HL-60 (cell line): ENCODE measurements at regions not wholly inside any gene's neighbourhood (a gene's known extent, or its start where the extent isn't known, plus 50 kb on each side); places are given as distances from the start of the nearest gene placed in this dataset.

Experiments
- DNase-seq, 2 experiments: peaks; one replicate each; pipeline ENCODE4 v3.0.0-alpha.2; 2010 to 2020; ENCODE audit warnings: low read depth in 1 of 2, low spot score in 1 of 2
- H3K27ac ChIP-seq: fragments of 250-450 bp; sonication (Bioruptor Pico); replicated peaks from 2 replicates; pipeline ENCODE4 v1.5.1; 2020; ENCODE audit warnings: mild to moderate bottlenecking, moderate library complexity
- H3K27me3 ChIP-seq: fragments of 250-450 bp; sonication (Bioruptor Pico); 2 replicates; pipeline ENCODE4 v1.5.1; 2021; ENCODE audit warnings: mild to moderate bottlenecking, moderate library complexity; ENCODE audit not compliant: insufficient read depth, poor library complexity, severe bottlenecking
- H3K4me3 ChIP-seq: replicated peaks from 2 replicates; pipeline ENCODE4 v1.5.1; 2011; ENCODE audit warnings: mild to moderate bottlenecking, control low read depth, low read length; ENCODE audit not compliant: insufficient read depth
- CTCF ChIP-seq: IDR thresholded peaks from one replicate; pipeline ENCODE4 v1.5.1; 2011; ENCODE audit warnings: low read length, control low read depth, inconsistent platforms; ENCODE audit not compliant: insufficient read depth
- GABPA ChIP-seq: IDR thresholded peaks from 2 replicates; pipeline ENCODE4 v1.6.1; 2012; ENCODE audit warnings: low read depth
- POLR2AphosphoS5 ChIP-seq: IDR thresholded peaks from 2 replicates; pipeline ENCODE4 v1.6.1; 2012; ENCODE audit warnings: low read depth
- REST ChIP-seq: IDR thresholded peaks from 2 replicates; pipeline ENCODE4 v1.6.1; 2012; ENCODE audit warnings: low read depth; ENCODE audit not compliant: insufficient replicate concordance
- SPI1 ChIP-seq: IDR thresholded peaks from 2 replicates; pipeline ENCODE4 v1.6.1; 2012; ENCODE audit warnings: low read depth, mild to moderate bottlenecking, borderline replicate concordance

- no peak overlapping the region for H3K4me3 ChIP-seq
- no peak overlapping the region for H3K27ac ChIP-seq
- H3K27me3 ChIP-seq: no peaks in the 10 kb centered on the region
- TF ChIP-seq CTCF: no peak
- no peak for TF ChIP-seq GABPA
- TF ChIP-seq SPI1: no peak
- TF ChIP-seq POLR2AphosphoS5: no peak
- no peak for TF ChIP-seq REST
- DNase-seq: no peak
Observed at GRCh38 chr7:46318276-46318675, 397.2 kb upstream of the IGFBP3 start.

GRCh38 chr7:46317256-46317655, 396.2 kb upstream of the IGFBP3 start:
- no peak overlapping the region for H3K4me3 ChIP-seq
- TF ChIP-seq REST (no peak), CTCF (no peak), SPI1 (no peak), GABPA (no peak), POLR2AphosphoS5 (no peak)
- H3K27ac ChIP-seq: no peak overlapping the region
- DNase-seq: no peak
- H3K27me3 ChIP-seq: no peaks in the 10 kb centered on the region

- no peak for TF ChIP-seq POLR2AphosphoS5
- no peak for TF ChIP-seq GABPA
- TF ChIP-seq REST: no peak
- no peak for TF ChIP-seq CTCF
- TF ChIP-seq SPI1: no peak
- no peak for DNase-seq
- H3K4me3 ChIP-seq: no peak overlapping the region
- no peak overlapping the region for H3K27ac ChIP-seq
- H3K27me3 ChIP-seq: no peaks in the 10 kb centered on the region
Observed at GRCh38 chr7:46315891-46316290, 394.8 kb upstream of the IGFBP3 start.
